ENCODE measurements at regions not wholly inside any gene's neighbourhood (a gene's known extent, or its start where the extent isn't known, plus 50 kb on each side); places are given as distances from the start of the nearest gene placed in this dataset.

- no peaks in the 10 kb centered on the region for H3K36me3 ChIP-seq
- H3K27me3 ChIP-seq (replicated peaks; ENCODE audit: insufficient read depth): no peaks in the 10 kb centered on the region
- DNase-seq (ENCODE audit: low spot score) (no peak), ATAC-seq (ENCODE audit: insufficient number of reproducible peaks, low FRiP score, low read depth) (no peak)
- no peak overlapping the region for H3K27ac ChIP-seq
- H3K9me3 ChIP-seq: no peaks in the 10 kb centered on the region
- peaks cover 3 to 12% of the 10 kb centered on the region in 2 donors for H3K4me1 ChIP-seq (ENCODE audit: control insufficient read depth in 1 of 2, low read depth in 2 of 2)
- no peak for TF ChIP-seq CTCF (IDR thresholded peaks at IDR 0.05)
- no peak overlapping the region for H3K4me3 ChIP-seq
These were observed 777.9 kb upstream of the TMEM132C start for GRCh38 chr12:127489061-127489460.

GRCh38 chr12:127494961-127495915 is 771.7 kb upstream of the TMEM132C start:
- TF ChIP-seq CTCF (IDR thresholded peaks at IDR 0.05): no peak
- H3K36me3 ChIP-seq: no peaks in the 10 kb centered on the region
- no peak overlapping the region for H3K27ac ChIP-seq
- H3K9me3 ChIP-seq: no peaks in the 10 kb centered on the region
- no peak for DNase-seq (ENCODE audit: low spot score)
- no peak overlapping the region for H3K4me3 ChIP-seq
- H3K4me1 ChIP-seq (ENCODE audit: control insufficient read depth in 1 of 2, low read depth in 2 of 2): no peaks in the 10 kb centered on the region
- H3K27me3 ChIP-seq (replicated peaks; ENCODE audit: insufficient read depth): no peaks in the 10 kb centered on the region
- no peak for ATAC-seq (ENCODE audit: insufficient number of reproducible peaks, low FRiP score, low read depth)

GRCh38 chr12:127496255-127496654 is 770.7 kb upstream of the TMEM132C start:
- Histone ChIP-seq H3K27me3 (replicated peaks; ENCODE audit: insufficient read depth) (no peaks in the 10 kb centered on the region), H3K36me3 (no peaks in the 10 kb centered on the region), H3K4me3 (no peak overlapping the region), H3K9me3 (no peaks in the 10 kb centered on the region), H3K4me1 (ENCODE audit: control insufficient read depth in 1 of 2, low read depth in 2 of 2) (no peaks in the 10 kb centered on the region), H3K27ac (no peak overlapping the region)
- DNase-seq (ENCODE audit: low spot score) (no peak), ATAC-seq (ENCODE audit: insufficient number of reproducible peaks, low FRiP score, low read depth) (no peak)
- no peak for TF ChIP-seq CTCF (IDR thresholded peaks at IDR 0.05)

- ATAC-seq (ENCODE audit: insufficient number of reproducible peaks, low FRiP score, low read depth): no peak
These were observed 766.4 kb upstream of the TMEM132C start for GRCh38 chr12:127500512-127501035.

More at GRCh38 chr12:127500512-127501035, 766.4 kb upstream of the TMEM132C start:
- H3K36me3 ChIP-seq: no peaks in the 10 kb centered on the region
- no peaks in the 10 kb centered on the region for H3K27me3 ChIP-seq (replicated peaks; ENCODE audit: insufficient read depth)
- DNase-seq (ENCODE audit: low spot score): no peak
- H3K4me3 ChIP-seq: no peak overlapping the region
- H3K4me1 ChIP-seq (ENCODE audit: control insufficient read depth in 1 of 2, low read depth in 2 of 2): no peaks in the 10 kb centered on the region
- no peaks in the 10 kb centered on the region for H3K9me3 ChIP-seq
- no peak overlapping the region for H3K27ac ChIP-seq
- TF ChIP-seq CTCF (IDR thresholded peaks at IDR 0.05): no peak
